Calu3 (cell line): ENCODE measurements at regions not wholly inside any gene's neighbourhood (a gene's known extent, or its start where the extent isn't known, plus 50 kb on each side); places are given as distances from the start of the nearest gene placed in this dataset.

Source experiments
- BruUV-seq: library from RNA; stranded (reverse); fragments of 400-500 nt; replicated peaks from 2 replicates; lab custom pipeline; 2021; lab: Mats Ljungman, UMichigan
- CTCF ChIA-PET: fragments of 300-600 bp; sonication (Branson Sonifier 250); formaldehyde crosslinking; loops from one replicate; lab custom pipeline; 2022; ENCODE audit warnings: antibody characterized with exemption; lab: Charles Lee
- DNase-seq: peaks from one replicate; pipeline ENCODE4 v3.0.0; 2022
- H3K27ac Mint-ChIP-seq: one replicate; pipeline ENCODE4 v1.8.0; 2022; ENCODE audit warnings: mixed read lengths; ENCODE audit not compliant: unreplicated experiment
- H3K27me3 Mint-ChIP-seq: one replicate; pipeline ENCODE4 v1.8.0; 2022; ENCODE audit warnings: mixed read lengths; ENCODE audit not compliant: unreplicated experiment
- H3K36me3 Mint-ChIP-seq: one replicate; pipeline ENCODE4 v1.8.0; 2022; ENCODE audit warnings: mild to moderate bottlenecking, moderate library complexity, mixed read lengths; ENCODE audit not compliant: insufficient read depth, unreplicated experiment
- H3K4me1 Mint-ChIP-seq: one replicate; pipeline ENCODE4 v1.8.0; 2022; ENCODE audit warnings: mild to moderate bottlenecking, low read depth, mixed read lengths; ENCODE audit not compliant: unreplicated experiment
- H3K4me3 Mint-ChIP-seq: one replicate; pipeline ENCODE4 v1.8.0; 2022; ENCODE audit warnings: mild to moderate bottlenecking, low read depth, moderate library complexity, mixed read lengths; ENCODE audit not compliant: unreplicated experiment
- H3K9me3 Mint-ChIP-seq: one replicate; pipeline ENCODE4 v1.8.0; 2022; ENCODE audit warnings: low read depth, mixed read lengths; ENCODE audit not compliant: unreplicated experiment
- intact Hi-C: fragments of 100-400 bp; cut with micrococcal nuclease; formaldehyde crosslinking; loops from one replicate; pipeline ENCODE4 v1.10.0; 2022; ENCODE audit not compliant: unreplicated experiment
- TF ChIP-seq, protein P1 (sequence below): fragments of 200-600 bp; IDR thresholded peaks from one replicate; pipeline ENCODE4 v1.8.0; 2022; ENCODE audit warnings: antibody characterized with exemption; ENCODE audit not compliant: unreplicated experiment

DNA sequence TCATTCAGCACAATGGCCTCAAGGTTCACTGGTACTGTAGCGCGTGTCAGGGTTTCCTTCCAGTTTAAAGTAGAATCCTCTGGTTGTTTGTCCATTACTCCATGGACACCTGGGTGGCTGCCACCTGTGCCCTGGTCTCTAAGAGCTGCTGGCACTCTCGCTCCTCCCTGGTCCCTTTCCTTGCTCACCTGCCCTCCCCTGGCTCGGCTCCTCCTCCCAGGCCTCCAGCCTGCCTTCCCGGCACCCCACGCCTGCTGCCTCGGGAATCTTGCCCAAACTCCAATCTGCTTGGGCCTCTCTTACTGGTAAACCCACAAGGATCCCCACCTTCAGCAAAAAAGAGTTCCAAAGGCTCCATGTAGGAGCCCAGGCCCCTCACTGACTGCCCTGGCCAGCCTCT, 154.4 kb upstream of the DIO3 start:
- CTCF ChIA-PET, result no interaction called here
- TF ChIP-seq, protein P1, sequence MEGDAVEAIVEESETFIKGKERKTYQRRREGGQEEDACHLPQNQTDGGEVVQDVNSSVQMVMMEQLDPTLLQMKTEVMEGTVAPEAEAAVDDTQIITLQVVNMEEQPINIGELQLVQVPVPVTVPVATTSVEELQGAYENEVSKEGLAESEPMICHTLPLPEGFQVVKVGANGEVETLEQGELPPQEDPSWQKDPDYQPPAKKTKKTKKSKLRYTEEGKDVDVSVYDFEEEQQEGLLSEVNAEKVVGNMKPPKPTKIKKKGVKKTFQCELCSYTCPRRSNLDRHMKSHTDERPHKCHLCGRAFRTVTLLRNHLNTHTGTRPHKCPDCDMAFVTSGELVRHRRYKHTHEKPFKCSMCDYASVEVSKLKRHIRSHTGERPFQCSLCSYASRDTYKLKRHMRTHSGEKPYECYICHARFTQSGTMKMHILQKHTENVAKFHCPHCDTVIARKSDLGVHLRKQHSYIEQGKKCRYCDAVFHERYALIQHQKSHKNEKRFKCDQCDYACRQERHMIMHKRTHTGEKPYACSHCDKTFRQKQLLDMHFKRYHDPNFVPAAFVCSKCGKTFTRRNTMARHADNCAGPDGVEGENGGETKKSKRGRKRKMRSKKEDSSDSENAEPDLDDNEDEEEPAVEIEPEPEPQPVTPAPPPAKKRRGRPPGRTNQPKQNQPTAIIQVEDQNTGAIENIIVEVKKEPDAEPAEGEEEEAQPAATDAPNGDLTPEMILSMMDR, result no peak
- no peaks in the 10 kb centered on the region for H3K9me3 Mint-ChIP-seq
- peaks cover 18% of the 10 kb centered on the region for H3K27me3 Mint-ChIP-seq
- no peak for DNase-seq
- H3K27ac Mint-ChIP-seq, result no peak overlapping the region
- H3K4me1 Mint-ChIP-seq, result peaks cover 8% of the 10 kb centered on the region
- no TSS peak for BruUV-seq
- H3K36me3 Mint-ChIP-seq, result no peaks in the 10 kb centered on the region
- intact Hi-C loops, result no loop called here
- no peak overlapping the region for H3K4me3 Mint-ChIP-seq

DNA sequence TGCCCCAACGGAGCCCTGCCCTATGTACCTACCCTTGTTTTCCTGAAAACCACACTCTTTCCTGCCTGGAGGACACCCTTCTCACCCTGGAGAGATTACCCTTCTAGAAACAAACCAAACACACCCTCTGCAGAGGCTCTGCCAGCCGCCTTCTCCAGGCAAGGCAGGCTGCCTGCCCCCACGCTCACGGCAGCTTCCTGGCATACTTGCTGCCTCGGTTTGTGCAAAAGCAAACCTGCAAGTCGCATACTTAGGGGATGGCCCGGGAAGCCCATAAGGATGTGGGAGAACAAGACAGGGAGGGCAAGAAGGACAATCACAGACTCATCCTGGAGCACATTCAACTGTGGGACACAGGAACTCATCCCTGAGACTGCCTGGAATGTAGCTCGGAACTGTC, 154.0 kb upstream of the DIO3 start:
- Mint-ChIP-seq H3K4me3 (no peak overlapping the region), H3K9me3 (no peaks in the 10 kb centered on the region), H3K27me3 (peaks cover 18% of the 10 kb centered on the region), H3K27ac (no peak overlapping the region), H3K4me1 (peaks cover 12% of the 10 kb centered on the region), H3K36me3 (no peaks in the 10 kb centered on the region)
- BruUV-seq, result no TSS peak
- TF ChIP-seq, protein P1, result no peak
- no peak for DNase-seq
- CTCF ChIA-PET, result no interaction called here
- intact Hi-C loops, result no loop called here

DNA sequence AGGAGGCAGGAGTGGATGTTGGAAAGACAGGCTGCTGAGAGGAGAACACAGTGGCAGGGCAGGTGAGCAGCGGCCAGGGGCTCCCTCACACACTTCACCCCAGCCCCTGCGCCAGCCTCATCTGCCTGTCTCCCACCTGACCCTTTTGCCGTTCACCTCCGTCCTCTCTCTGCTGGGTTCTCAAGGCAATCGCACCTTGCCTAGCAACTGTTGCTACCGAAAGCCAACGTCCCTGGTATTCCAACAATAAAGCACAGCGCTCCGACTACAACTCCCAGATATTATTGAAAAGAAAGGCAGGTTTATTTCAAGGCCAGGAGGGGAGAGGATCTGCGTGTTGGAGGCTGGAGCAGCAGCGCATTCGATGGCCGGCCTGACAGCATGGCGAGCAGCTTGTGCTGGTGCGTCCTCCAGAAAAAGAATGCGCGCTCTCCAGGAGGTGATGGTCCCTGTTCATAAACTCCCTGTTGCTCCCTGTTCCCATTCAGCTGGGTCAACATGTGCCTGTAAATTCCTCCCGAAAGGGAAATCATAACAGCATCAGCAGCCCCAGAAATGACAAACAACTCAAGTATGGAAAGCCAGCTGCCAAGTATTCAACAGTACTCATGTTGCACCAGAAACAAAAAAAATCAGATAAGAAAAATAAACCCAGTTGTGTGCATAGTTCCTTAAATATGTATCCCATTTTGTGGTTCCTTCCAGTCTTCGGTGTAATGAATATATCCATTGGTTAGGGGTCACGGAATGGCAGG, 153.0 kb upstream of the DIO3 start:
- CTCF ChIA-PET, result no interaction called here
- no peak for DNase-seq
- Mint-ChIP-seq H3K27ac (no peak overlapping the region), H3K36me3 (no peaks in the 10 kb centered on the region), H3K9me3 (no peaks in the 10 kb centered on the region), H3K4me1 (peaks cover 21% of the 10 kb centered on the region), H3K4me3 (no peak overlapping the region), H3K27me3 (peaks cover 18% of the 10 kb centered on the region)
- intact Hi-C loops, result no loop called here
- no TSS peak for BruUV-seq
- TF ChIP-seq, protein P1, result no peak

DNA sequence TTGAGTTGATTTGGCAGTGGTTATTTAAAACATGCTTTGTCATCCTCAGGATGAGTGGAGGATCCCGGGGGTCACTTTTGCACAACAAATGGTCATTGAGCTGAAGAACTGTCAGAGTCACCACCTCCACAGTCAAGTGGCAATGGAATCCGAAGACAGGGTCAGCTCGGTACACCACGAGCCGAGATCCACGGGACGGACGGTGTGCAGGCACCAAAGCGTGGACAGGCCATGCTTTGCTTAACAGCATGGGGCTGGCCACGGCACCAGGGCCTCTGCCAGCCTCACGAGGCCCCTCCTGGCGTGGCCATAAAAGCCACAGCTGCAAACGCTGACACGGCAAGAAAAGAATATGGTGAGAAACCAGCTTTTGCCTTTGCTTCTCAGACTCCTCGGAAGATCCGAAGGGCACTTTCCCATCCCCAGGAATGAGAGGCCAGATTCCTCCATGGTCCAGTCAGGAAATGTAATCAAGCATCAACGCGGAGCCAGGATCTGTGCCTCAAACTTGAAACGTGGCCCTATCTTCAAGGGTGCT, 152.2 kb upstream of the DIO3 start:
- CTCF ChIA-PET, result no interaction called here
- TF ChIP-seq, protein P1, result no peak
- intact Hi-C loops, result no loop called here
- BruUV-seq, result no TSS peak
- H3K4me3 Mint-ChIP-seq, result no peak overlapping the region
- DNase-seq, result no peak
- H3K27me3 Mint-ChIP-seq, result peaks cover 18% of the 10 kb centered on the region
- H3K4me1 Mint-ChIP-seq, result peaks cover 25% of the 10 kb centered on the region
- no peaks in the 10 kb centered on the region for H3K36me3 Mint-ChIP-seq
- H3K27ac Mint-ChIP-seq, result no peak overlapping the region
- H3K9me3 Mint-ChIP-seq, result no peaks in the 10 kb centered on the region
